GM19238 (cell line): ENCODE measurements at regions not wholly inside any gene's neighbourhood (a gene's known extent, or its start where the extent isn't known, plus 50 kb on each side); places are given as distances from the start of the nearest gene placed in this dataset.
"Not testable (repeated sequence)": the region's sequence is repeated elsewhere in the genome, so short reads cannot be mapped to it uniquely, and the experiment has no call there.

Experiments
- DNase-seq: peaks from one replicate; pipeline ENCODE4 v3.0.0; 2011; ENCODE audit warnings: low spot score; ENCODE audit not compliant: insufficient read length

- DNase-seq, result no peak
Observed at GRCh38 chr1:195756109-195756508, 852.1 kb downstream of the KCNT2 start.

DNA sequence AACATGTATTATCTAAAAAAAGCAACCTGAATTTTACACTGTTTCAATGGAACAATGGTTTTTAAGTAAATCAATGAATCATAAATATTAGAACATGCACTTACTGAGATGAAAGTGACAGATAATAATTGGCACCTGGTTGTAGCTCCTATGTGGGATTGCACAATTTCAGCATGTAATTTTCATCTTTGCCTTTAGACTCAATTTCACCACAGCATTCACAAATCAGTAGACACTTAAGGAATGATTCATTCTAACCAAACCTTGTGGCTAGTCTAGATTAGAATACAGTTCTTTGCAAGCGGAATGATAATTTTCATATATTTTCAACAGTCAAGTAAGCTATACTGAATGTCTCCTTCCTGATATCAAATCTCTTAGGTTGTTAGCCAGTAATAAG lies 853.4 kb downstream of the KCNT2 start:
- no peak for DNase-seq

GRCh38 chr1:195754303-195754702 lies 853.9 kb downstream of the KCNT2 start:
- DNase-seq, result no peak

DNA sequence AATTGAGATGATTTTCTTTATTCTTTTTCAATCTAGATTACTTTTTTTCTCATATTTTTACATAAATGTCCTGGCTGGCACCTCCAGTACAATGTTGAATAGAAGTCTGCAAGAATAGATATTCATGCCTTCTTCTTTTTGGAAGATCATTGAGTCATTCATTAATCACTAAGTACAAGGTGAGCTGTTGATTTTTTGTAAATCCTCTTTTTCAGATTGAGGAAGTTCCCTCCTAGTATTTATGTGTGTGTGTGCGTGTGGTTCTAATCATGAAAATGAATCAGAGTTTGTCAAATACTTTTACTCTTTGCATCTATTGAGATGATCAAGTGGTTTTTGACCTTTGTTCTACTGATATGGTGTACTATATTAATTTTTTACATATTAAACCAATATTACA lies 859.3 kb downstream of the KCNT2 start:
- no peak for DNase-seq

DNA sequence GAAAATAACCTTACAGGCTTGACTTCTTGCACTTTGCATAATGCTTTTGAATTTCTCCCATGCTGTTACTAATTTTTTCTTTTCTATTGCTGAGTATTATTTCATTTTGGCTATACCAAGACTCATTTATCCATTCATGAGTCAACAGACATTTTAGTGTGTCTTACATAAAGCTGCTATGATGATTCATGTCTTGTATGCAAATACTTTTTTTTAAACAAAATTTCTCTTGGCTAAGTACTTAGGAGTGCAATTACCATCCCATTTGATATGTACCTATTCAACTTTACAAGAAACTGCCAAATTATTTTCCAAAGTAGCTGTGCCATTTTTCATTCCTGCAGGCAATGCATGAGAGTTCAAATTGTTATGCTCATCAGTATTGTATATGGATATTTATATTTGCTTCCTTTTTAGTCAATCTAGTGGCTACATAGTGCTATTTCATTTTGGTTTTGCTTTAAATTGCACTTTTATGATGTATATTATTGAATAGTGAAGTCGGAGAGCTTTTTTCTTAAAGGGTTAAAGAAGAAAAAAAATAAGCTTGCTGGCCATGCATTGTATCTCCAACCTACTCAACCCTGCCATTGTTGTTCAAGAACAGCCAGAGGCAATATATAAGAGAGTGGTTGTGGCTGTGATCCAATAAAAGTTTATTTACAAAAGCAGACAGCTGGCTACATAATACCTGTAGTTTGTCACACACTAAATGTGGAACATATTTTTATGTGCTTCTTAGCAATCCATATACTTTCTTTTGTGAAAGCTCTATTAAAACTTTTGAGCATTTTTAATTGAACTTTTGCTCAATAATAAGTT lies 862.8 kb downstream of the KCNT2 start:
- DNase-seq, result no peak

GRCh38 chr1:195744256-195744655 lies 864.0 kb downstream of the KCNT2 start:
- no peak for DNase-seq

DNA sequence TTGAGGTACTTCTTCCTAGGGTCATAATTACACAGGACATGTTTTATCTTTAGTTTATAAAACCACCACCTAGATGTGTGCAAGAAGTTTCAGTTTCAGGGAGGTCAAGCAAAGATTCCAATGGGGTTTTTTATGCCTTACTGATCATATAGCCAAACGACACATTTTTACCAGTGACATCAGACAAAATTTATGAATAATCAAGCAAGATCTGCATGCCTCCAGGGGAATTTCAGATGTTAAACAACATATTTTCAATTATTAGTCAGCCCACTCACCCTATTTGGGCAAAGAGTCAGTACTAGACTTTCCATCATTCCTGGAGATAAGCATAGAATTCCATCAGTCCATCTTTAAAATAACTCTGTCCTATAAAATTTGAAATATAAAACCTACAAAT lies 867.4 kb downstream of the KCNT2 start:
- no peak for DNase-seq

DNA sequence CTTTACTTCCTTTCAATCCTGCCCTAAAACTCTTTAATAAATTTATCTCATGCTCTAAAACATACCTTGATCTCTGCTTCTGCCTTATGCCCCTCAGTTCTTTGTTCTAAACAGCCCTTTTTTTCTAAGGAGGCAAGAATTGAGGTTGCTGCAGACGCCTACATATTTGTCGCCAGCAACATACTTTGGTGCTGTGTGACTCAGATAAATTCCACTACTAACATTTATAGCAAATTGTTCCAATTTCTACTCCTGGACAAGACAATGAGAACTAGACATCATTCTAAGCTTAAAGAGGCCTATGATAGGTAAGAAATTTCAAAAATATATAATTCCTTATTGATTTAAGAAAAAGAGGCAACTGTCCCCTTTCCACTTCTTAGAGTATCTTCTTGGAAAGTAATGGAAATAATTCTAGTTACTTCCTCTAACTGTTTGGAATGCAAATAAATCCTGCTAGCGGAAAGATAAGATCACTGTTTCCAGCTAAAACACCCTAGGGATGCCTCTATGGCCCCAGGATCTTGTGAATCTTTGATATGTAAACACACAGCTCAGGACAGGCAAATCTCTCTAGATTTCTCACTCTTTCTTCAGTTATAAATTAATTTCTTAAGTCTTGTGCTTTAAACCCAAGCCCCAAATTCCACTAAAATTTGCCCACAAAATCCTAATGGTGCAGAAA lies 869.1 kb downstream of the KCNT2 start:
- DNase-seq, result no peak

DNA sequence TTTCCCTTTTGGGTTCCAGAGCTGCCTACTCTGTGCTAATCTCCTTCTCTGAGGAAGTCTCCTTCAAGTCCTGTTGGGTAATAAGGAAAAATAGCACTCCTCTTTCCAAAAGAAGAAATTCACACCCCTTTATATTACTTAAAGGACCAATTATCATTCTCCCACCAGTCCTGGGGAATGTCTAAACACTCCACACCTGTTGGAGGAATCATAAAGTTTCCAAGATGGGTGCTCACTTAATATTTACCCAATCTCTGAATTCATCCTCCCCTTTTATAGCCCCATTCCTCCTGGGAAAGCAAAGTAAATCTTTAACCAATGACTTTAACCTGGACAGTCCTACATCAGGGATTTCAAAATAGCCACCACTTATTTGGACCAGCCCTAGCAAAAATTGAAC lies 873.1 kb downstream of the KCNT2 start:
- no peak for DNase-seq

GRCh38 chr1:195733826-195734225 lies 874.4 kb downstream of the KCNT2 start:
- DNase-seq, result no peak

DNA sequence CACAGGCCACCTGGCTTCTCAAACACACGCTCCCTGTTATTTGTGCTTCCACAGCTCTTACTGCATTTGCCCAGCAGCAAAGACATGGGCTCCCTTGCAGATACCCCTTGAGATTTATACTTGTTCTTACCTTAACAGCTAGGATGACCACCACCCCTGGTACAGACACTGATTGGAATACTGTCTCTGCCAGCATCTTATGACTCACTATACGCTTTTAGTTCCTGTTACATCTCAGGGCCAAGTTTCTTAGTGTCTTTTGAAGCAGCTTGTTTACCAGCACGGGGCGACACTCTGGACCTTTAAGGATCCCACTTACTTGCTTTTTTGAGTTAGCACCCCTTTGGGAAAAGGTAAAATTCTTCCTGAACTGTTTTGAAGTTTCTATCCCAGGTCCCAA lies 874.8 kb downstream of the KCNT2 start:
- DNase-seq, result no peak

DNA sequence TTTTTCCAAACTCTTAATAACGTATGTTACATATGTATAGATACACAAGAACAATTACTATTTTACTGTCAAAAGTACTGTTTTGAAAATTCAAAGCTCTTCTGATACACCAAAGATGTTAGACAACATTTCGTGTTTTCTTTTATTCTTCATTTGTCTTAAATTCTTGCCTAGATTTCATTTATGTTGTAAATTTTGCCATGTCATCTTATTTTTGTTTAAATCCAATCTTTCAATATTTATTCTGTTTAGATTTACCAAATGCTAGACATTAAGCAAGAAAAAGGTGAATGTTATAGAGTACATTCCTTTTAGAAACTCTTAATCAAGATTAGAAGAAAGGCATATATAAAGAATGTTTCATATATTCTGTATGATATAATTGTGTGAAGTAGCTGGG lies 876.9 kb downstream of the KCNT2 start:
- no peak for DNase-seq

- DNase-seq, result no peak
Observed at GRCh38 chr1:195723796-195724194, 884.4 kb downstream of the KCNT2 start.

DNA sequence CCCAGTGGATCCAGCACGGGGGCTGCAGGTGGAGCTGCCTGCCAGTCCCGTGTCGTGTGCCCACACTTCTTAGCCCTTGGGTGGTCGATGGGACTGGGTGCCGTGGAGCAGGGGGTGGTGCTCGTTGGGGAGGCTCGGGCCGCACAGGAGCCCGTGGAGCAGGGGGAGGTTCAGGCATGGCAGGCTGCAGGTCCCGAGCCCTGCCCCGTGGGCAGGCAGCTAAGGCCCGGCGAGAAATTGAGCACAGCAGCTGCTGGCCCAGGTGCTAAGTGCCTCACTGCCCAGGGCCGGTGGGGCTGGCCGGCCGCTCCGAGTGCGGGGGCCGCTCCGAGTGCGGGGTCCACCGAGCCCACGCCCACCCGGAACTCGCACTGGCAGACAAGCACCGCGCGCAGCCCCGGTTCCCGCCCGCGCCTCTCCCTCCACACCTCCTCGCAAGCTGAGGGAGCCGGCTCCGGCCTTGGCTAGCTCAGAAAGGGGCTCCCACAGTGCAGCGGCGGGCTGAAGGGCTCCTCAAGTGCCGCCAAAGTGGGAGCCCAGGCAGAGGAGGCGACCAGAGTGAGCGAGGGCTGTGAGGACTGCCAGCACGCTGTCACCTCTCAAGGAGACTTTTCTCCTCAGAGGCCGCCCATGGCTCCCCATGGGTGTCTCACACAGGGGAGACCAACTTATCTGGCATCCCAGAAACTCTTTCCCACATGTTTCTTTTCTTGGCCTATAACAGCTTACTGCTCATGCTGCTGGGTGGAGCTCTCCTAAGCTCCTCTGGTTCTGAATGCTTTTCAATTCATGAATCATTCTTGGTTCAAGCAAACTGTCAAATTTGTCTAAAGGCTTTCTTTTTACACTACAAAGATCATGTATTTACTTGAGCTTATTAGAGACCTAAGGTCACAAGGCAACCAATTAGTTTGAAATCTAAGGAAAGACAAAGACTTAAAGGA lies 885.1 kb downstream of the KCNT2 start:
- DNase-seq, result not testable (repeated sequence)

- not testable (repeated sequence) for DNase-seq
Observed at GRCh38 chr1:195722146-195722545, 886.1 kb downstream of the KCNT2 start.

DNA sequence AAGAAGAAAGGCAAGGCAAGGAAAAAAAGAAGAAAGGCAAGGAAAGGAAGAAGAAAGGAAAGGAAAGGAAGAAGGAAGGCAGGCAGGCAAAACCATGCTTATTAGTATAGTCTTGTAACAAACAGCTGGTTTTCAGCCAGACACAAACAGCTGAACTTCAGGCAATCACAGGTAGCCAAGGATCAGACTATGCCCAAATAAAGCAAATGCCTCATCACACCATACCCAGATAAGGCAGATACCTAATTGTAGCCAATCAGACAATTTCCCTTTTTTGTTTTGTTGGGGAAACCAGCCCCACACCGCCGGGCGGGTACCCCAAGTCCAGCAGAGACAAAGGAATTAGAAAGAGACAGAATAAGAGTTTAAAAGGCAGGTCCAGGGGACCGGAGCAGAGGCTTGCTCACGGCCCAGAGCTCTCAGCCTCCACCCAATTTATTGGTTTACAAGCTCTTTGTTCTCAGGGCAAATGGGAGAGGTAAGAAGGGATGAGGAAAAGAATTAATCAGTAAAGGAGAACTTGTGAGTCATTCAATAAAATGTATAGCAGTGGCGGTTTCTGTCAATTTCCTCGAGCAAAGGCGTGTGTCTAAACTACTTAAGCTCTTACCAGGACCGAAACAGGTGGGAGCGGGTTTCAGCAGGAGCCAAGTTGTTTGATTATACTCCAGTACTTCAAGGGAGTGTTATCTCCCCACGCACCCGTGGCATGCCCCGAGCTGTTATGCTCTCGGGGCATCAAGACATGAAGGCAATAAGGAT lies 886.8 kb downstream of the KCNT2 start:
- DNase-seq, result no peak

GRCh38 chr1:195717651-195718050 lies 890.6 kb downstream of the KCNT2 start:
- DNase-seq, result no peak

DNA sequence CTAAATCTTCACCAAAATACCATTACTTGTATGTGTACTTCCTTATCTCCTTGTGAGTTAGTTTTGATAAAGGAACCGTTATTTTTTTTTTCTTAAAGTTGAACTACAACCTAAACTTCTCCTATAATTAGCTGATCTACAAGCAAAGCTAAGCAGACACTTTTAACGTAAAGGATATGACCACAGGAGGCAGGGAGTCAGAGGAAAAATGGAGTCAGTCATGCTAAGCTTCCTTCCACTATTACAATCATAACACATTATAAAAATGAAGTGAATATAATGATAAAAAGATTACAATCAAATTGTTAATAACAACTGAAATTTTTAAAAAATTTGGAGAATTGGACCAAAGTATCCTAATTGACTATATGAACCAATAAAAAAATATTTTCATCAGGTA lies 892.6 kb downstream of the KCNT2 start:
- DNase-seq, result no peak

DNA sequence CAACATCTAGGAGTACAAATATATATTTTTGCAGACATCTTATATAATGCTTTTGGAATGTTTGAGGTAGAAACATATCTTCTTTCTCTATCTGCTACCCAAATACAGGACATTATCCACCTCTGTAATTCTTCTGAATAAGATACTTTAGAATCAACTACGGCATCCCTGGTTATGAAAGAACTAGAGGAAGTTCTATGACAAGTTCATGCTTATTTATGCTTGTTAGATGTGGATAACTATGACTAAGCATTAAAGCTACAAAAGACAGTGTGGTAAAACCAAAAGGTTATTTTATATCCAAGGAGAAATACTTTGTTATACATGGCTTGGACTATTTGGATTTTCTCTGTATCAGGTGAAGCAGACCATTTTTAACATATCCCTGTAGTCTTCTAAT lies 894.0 kb downstream of the KCNT2 start:
- DNase-seq, result no peak

GRCh38 chr1:195709821-195710220 lies 898.4 kb downstream of the KCNT2 start:
- no peak for DNase-seq

DNA sequence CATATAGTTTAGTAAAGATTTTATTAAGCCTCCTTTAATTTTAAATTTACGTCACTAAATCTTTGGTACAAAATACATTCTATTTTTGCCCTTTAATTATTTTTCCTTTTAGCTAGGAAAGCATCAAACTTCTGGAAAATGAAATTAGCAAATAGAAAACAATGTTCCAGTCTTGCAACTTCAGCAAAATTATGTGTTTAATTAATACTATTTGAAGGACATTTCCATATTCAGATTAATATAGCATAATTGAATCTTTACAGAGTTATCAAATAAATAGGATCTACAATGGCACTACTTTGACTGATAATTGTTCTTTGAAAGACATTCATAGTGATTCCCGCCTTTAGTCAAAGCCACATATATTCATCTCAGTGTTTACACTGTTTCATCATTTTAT lies 904.2 kb downstream of the KCNT2 start:
- DNase-seq, result no peak
